HFF-Myc (cell line): ENCODE measurements at regions not wholly inside any gene's neighbourhood (a gene's known extent, or its start where the extent isn't known, plus 50 kb on each side); places are given as distances from the start of the nearest gene placed in this dataset.

Experiments used
- DNase-seq: peaks from one replicate; pipeline ENCODE4 v3.0.0-alpha.2; 2011; ENCODE audit warnings: low read depth; ENCODE audit errors: extremely low read depth
- H3K4me3 ChIP-seq: replicated peaks from 2 replicates; pipeline ENCODE4 v1.5.1; 2011; ENCODE audit warnings: low read depth, mild to moderate bottlenecking, control low read depth, low read length
- TF ChIP-seq, protein P1 (sequence below): IDR thresholded peaks from 2 replicates; pipeline ENCODE4 v1.5.1; 2012; ENCODE audit warnings: mild to moderate bottlenecking, low read depth, low read length, control low read depth; ENCODE audit errors: missing control alignments

DNA sequence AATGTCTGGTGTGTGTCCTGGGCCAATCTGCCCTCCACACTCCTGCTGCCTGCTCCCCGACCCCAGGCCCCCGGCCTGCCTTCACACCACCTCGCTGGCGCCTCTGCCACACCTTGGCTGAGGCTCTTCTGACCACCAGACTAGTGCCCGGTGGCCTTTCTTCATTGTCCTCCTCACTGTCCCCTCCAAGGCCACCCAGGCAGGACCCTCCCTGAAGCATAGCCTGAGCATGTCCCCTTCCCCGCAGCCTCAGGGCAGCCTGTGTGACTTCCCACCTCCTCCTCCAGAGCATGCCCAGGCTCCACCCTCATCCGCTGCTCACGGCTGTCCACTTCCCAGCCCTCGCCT is 154.6 kb downstream of the OLFM1 start:
- H3K4me3 ChIP-seq, result no peak overlapping the region
- DNase-seq, result no peak
- TF ChIP-seq, protein P1, sequence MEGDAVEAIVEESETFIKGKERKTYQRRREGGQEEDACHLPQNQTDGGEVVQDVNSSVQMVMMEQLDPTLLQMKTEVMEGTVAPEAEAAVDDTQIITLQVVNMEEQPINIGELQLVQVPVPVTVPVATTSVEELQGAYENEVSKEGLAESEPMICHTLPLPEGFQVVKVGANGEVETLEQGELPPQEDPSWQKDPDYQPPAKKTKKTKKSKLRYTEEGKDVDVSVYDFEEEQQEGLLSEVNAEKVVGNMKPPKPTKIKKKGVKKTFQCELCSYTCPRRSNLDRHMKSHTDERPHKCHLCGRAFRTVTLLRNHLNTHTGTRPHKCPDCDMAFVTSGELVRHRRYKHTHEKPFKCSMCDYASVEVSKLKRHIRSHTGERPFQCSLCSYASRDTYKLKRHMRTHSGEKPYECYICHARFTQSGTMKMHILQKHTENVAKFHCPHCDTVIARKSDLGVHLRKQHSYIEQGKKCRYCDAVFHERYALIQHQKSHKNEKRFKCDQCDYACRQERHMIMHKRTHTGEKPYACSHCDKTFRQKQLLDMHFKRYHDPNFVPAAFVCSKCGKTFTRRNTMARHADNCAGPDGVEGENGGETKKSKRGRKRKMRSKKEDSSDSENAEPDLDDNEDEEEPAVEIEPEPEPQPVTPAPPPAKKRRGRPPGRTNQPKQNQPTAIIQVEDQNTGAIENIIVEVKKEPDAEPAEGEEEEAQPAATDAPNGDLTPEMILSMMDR, result no peak

DNA sequence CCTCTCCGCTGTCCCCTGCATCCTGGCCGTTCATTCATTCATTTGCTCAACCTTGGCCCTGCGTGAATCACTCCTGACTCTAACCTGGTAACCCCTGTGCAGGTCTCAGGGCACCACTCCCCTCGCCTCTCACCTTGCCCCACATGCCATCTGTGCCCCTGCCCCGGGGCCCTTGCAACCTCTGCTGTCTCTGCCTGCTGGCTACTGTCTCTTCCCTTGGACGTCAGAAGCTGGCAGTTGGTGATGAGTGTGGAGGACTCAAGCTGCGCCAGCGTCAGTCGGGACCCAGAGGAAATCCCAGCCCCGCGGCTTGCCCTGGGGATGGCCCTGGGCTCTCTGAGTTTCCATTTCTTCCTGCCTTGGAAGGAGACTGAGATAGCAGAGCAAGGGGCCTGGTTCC is 154.9 kb downstream of the OLFM1 start:
- no peak for DNase-seq
- H3K4me3 ChIP-seq, result no peak overlapping the region
- TF ChIP-seq, protein P1, result no peak

DNA sequence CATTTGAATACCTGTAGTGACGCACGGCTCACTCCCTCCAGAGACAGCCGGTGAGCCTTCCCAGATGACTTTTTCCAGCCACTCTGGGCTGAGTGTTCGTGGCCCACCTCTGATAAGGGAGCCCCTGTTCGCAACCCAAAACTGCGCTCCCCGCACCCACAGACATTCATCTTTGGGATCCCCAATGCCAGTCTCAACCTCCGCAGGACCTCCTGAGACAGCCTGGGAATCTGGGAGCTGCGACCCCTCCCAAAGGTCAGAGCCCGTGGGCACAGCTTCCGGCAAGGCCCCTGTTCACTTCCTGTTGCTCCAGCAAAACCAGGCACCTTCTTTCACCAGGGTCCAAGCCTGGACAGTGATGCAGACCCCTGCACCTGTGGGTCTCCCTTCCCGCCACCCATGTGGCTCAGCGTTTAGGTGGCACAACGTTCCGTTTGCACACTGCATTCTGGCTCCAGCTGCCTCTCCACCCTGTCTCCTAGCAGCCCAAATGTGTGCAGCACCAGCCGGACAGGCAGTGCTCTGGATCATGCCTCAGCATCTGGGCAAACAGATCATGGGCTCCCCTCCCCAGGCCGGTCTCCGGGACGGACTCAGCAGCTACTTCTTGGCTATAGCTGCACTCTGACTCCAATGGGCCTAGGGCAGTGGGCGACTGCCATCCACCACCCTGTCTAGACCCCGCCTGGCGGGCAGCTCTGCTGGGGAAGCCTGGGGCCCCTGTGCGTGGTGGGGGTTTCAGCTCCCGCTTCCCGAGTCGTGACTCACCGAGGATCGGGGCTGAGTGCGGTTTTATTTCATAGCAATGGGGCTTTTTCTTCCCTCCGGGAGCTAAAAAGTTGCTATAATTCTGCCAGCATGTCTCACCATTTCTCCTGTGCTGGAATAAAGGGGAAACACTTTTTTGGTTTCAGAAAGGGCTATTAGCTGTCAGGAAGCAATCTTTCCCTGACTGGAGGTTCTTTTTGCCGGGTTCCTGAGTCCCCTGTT is 156.0 kb downstream of the OLFM1 start:
- TF ChIP-seq, protein P1, result no peak
- H3K4me3 ChIP-seq, result no peak overlapping the region
- no peak for DNase-seq

DNA sequence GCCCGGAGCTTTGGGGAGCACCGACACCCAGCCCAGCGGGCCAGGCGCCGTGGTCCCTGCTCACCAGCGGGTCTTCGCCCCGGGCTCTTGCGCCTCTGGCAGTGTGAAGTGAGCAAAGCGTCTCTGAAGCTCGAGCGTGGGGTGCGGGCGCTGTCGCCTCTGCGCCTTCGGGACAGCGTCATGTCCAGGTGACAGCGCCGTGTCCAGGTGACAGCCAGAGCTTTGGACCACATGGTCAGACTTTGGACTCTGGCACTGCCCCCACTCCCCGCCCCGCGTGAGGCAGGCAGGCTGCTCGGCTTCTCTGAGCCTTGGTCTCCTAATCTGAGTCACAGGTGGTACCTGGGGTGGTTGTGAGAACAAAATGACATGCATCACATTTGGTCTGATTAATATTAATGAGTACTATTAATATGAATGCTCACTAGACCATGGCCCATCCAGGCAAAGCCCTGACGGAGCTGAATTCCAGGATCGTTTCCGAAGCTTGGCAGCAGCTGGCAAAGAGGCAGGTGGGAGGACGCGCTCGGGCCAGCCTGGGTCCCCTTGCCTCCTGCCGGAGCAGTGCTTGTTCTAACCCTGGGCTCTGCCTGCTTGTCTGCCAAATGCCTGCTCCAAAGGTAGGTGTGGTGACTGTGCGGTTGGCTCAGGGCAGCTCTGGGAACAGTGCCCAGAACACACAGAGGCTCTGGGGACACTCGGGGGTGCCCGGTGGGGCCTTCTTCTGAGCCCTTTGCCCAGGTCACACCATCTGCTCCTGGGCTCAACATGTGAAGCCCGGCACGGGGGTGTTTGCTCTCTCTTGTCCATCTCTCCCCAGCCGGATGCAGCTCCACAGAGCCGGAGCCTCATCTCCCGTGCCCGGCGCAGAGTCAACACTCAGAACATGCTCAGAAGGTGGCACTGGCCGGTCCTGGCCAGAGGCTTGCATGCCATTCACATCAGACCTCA is 157.1 kb downstream of the OLFM1 start:
- H3K4me3 ChIP-seq, result no peak overlapping the region
- DNase-seq, result no peak
- TF ChIP-seq, protein P1, result no peak

DNA sequence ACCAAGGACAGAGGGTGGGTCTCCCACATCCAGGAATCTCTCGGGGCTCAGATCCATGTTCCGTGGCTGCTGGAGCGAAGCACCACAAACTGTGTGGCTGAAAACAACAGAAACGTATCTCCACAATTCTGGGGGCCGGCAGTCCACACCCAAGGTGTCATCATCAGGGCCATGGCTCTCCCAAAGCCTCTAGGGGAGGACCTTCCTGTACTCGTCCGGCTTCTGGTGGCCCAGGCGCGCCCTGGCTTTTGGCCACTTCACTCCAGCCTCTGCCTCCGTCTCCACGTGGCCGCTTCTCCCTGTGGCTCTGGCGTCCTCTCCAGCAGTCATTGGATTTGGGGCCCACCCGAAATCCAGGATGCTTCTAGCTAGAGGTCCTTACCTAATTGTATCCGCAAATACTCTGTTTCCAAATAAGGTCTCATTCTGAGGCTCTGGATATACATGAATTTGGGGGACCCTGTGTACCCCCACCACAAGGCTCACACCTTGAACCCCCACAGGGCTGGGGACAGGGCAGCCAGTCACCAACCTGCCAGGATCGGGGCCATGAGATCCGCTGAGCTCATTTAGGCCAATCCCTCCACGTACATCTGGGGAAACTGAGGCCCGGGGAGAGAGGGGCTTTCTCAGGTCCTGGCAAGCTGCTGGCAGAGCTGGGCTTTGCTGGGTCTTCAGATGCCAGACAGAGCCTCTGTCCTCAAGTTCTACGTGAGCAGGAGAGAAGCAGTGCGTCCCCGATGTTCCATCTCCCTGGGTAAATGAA is 158.2 kb downstream of the OLFM1 start:
- DNase-seq, result no peak
- TF ChIP-seq, protein P1, result no peak
- no peak overlapping the region for H3K4me3 ChIP-seq

DNA sequence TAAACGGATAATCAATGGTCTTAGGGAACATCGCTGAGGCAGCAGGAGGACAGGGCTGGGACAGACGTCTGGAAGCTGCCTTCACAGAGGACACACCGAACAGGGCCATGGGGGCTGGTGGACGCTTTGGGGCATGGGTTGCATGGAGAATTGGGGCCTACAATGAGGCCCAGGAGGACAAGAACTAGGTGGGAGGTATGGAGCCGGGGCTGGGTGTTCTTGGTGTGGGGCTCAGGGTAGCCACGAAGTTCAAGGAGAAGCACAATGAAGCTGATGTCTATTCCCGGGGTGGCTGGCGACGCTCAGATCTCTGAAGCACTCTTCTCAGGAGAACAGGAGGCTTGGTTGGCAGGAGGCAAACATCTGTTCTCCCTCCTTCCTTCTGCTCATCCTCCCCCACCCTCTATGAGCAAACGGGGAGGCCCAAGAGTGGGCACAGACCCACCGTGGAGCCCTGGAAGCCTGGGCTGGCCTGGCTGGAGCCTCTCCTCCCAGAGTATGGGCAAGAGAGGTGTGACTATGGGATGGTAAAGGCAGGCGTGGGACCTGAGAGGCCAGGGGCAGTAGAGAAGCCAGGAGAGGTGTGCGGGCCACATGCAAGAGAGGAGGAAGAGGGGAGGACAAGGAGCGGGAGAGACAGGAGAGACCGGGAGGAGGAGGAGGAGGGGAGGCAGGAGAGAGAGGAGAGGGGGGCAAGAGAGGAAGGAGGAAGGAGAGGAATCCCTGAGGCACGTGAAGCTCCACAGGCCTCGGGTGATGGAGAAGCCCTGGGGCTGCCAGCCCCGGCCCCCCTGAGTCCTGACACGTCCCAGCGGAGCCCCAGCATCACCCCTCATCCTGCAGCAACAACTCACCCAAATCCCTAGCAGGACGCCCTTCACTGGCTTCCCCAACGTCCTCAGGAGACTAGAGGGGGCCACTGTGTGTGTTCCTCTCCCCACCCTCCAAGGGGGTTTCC is 159.1 kb downstream of the OLFM1 start:
- no peak overlapping the region for H3K4me3 ChIP-seq
- no peak for DNase-seq
- TF ChIP-seq, protein P1, result no peak
